Transverse colon (tissue), 4 donors: ENCODE measurements at regions not wholly inside any gene's neighbourhood (a gene's known extent, or its start where the extent isn't known, plus 50 kb on each side); places are given as distances from the start of the nearest gene placed in this dataset.

Source experiments
- CTCF ChIP-seq, 5 experiments: fragments of 200-600 bp in 3 of 5; fragments of 450-650 bp in 2 of 5; sonication (generic) in 3 of 5; IDR thresholded peaks; 1 replicate in 2 of 5; 2 replicates in 3 of 5; pipeline ENCODE4 v1.5.1; 2016 to 2017; ENCODE audit warnings: antibody characterized with exemption in 5 of 5, inconsistent platforms in 3 of 5, mild to moderate bottlenecking in 2 of 5, moderate library complexity in 1 of 5
- EP300 ChIP-seq: sonication (generic); formaldehyde crosslinking; IDR thresholded peaks from one replicate; pipeline ENCODE4 v1.6.1; 2017; ENCODE audit warnings: antibody characterized with exemption, low read depth
- POLR2A ChIP-seq: fragments of 450-650 bp; IDR thresholded peaks from one replicate; pipeline ENCODE4 v1.6.1; 2016; ENCODE audit warnings: antibody characterized with exemption, mild to moderate bottlenecking, moderate library complexity
- POLR2AphosphoS5 ChIP-seq, 3 donors: sonication (generic); formaldehyde crosslinking; IDR thresholded peaks; one replicate each; pipeline ENCODE4 v1.6.1; 2016; ENCODE audit warnings: antibody characterized with exemption in 3 of 3

- no peak for TF ChIP-seq CTCF (IDR thresholded peaks at IDR 0.05)
- no peak for TF ChIP-seq POLR2A
- TF ChIP-seq POLR2AphosphoS5 (IDR thresholded peaks at IDR 0.05): no peak
- TF ChIP-seq EP300: no peak
Measured at GRCh38 chr9:27800692-27801370, 227.6 kb upstream of the C9orf72 start.
